HCT116 (cell line): ENCODE measurements at regions not wholly inside any gene's neighbourhood (a gene's known extent, or its start where the extent isn't known, plus 50 kb on each side); places are given as distances from the start of the nearest gene placed in this dataset.

Source experiments
- ATAC-seq: fragments of 200-7000 bp; cut with Tn5 transposase; 2 replicates; pipeline ENCODE4 v1.9.1; 2020; ENCODE audit warnings: mild to moderate bottlenecking, moderate library complexity
- BruUV-seq: library from RNA; stranded (reverse); fragments of 400-500 nt; replicated peaks from 2 replicates; lab custom pipeline; 2021; lab: Mats Ljungman, UMichigan
- CTCF ChIA-PET: fragments of 300-600 bp; sonication (Branson Sonifier 250); formaldehyde crosslinking; loops from one replicate; lab custom pipeline; 2021; ENCODE audit warnings: antibody characterized with exemption; lab: Charles Lee
- POLR2A ChIA-PET: fragments of 300-600, 350-600 bp; sonication (Branson Sonifier 250); formaldehyde crosslinking; loops from one replicate; lab custom pipeline; 2021; ENCODE audit warnings: antibody characterized with exemption; lab: Charles Lee
- RAD21 ChIA-PET, 2 experiments: fragments of 300-600 bp; sonication (Branson Sonifier 250); formaldehyde crosslinking; loops; one replicate each; lab custom pipeline; 2023; ENCODE audit warnings: low total read pairs in 2 of 2; ENCODE audit not compliant: uncharacterized antibody in 2 of 2, unreplicated experiment in 2 of 2, low non-redundant PET in 1 of 2; lab: Charles Lee
- DNase-seq: peaks from one replicate; pipeline ENCODE4 v3.0.0-alpha.2; 2010; ENCODE audit warnings: low read depth, low spot score
- H2AFZ ChIP-seq: fragments of 200-600 bp; shearing (Covaris generic), sonication (generic); 2 replicates; pipeline ENCODE4 v1.6.1; 2017; ENCODE audit warnings: low read depth, mixed run types, mixed read lengths, antibody characterized with exemption, low read length; ENCODE audit not compliant: poor library complexity, severe bottlenecking
- H3K27ac ChIP-seq: 2 replicates; pipeline ENCODE4 v1.5.1; 2012; ENCODE audit warnings: low read depth, low read length
- H3K27me3 ChIP-seq: fragments of 200-600 bp; sonication (generic); 2 replicates; pipeline ENCODE4 v1.6.1; 2016; ENCODE audit warnings: mixed run types, low read length, mixed read lengths; ENCODE audit not compliant: insufficient read depth
- H3K36me3 ChIP-seq, 2 experiments: fragments of 200-500 bp in 1 of 2; fragments of 200-600 bp in 1 of 2; sonication (Bioruptor generic) in 1 of 2; sonication (generic) in 1 of 2; 2 replicates each; pipeline versions ENCODE4 v1.5.1 to v1.6.1; 2014 to 2016; ENCODE audit warnings: low read length in 2 of 2, inconsistent platforms in 1 of 2, mixed read lengths in 1 of 2, mixed run types in 1 of 2; ENCODE audit not compliant: insufficient read depth in 2 of 2, control insufficient read depth in 1 of 2
- H3K4me1 ChIP-seq, 2 experiments: fragments of 200-600 bp in 1 of 2; sonication (generic) in 1 of 2; 2 replicates each; pipeline versions ENCODE4 v1.5.1 to v1.6.1; 2012 to 2017; ENCODE audit warnings: low read length in 2 of 2, inconsistent platforms in 1 of 2, mild to moderate bottlenecking in 1 of 2, mixed read lengths in 1 of 2, mixed run types in 1 of 2, moderate library complexity in 1 of 2; ENCODE audit not compliant: insufficient read depth in 2 of 2, control insufficient read depth in 1 of 2
- H3K4me2 ChIP-seq: fragments of 200-600 bp; sonication (generic); 2 replicates; pipeline ENCODE4 v1.6.1; 2017; ENCODE audit warnings: mixed run types, low read length, mixed read lengths
- H3K4me3 ChIP-seq, 2 experiments: fragments of 200-600 bp in 1 of 2; sonication (generic) in 1 of 2; replicated peaks in 1 of 2; 2 replicates each; pipeline ENCODE4 v1.5.1; 2011 to 2016; ENCODE audit warnings: low read length in 2 of 2, control low read depth in 1 of 2, low read depth in 1 of 2, mild to moderate bottlenecking in 1 of 2, mixed read lengths in 1 of 2, mixed run types in 1 of 2
- H3K79me2 ChIP-seq: fragments of 200-600 bp; sonication (generic); 2 replicates; pipeline ENCODE4 v1.6.1; 2017; ENCODE audit warnings: mild to moderate bottlenecking, mixed run types, low read length, moderate library complexity, mixed read lengths; ENCODE audit not compliant: insufficient read depth
- H3K9ac ChIP-seq: fragments of 200-600 bp; sonication (generic); 2 replicates; pipeline ENCODE4 v1.6.1; 2016; ENCODE audit warnings: low read length, mixed read lengths
- H3K9me2 ChIP-seq: fragments of 200-600 bp; sonication (generic), shearing (Covaris generic); 2 replicates; pipeline ENCODE4 v1.6.1; 2017; ENCODE audit warnings: mixed run types, mild to moderate bottlenecking, moderate library complexity; ENCODE audit not compliant: insufficient read depth
- H3K9me3 ChIP-seq, 2 experiments: fragments of 200-500 bp in 1 of 2; fragments of 200-600 bp in 1 of 2; sonication (Bioruptor generic) in 1 of 2; sonication (generic) in 1 of 2; 2 replicates each; pipeline ENCODE4 v1.6.1; 2014 to 2017; ENCODE audit warnings: low read length in 2 of 2, mixed read lengths in 2 of 2, inconsistent platforms in 1 of 2, low read depth in 1 of 2, mild to moderate bottlenecking in 1 of 2, mixed run types in 1 of 2, moderate library complexity in 1 of 2; ENCODE audit not compliant: control insufficient read depth in 1 of 2, insufficient read depth in 1 of 2
- H4K20me1 ChIP-seq: fragments of 200-600 bp; sonication (generic), shearing (Covaris generic); 2 replicates; pipeline ENCODE4 v1.6.1; 2017; ENCODE audit warnings: mixed run types, mild to moderate bottlenecking, moderate library complexity; ENCODE audit not compliant: insufficient read depth
- CBX3 ChIP-seq: IDR thresholded peaks from 2 replicates; pipeline ENCODE4 v1.6.1; 2012; ENCODE audit warnings: low read depth
- CEBPB ChIP-seq: IDR thresholded peaks from 2 replicates; pipeline ENCODE4 v1.6.1; 2012; ENCODE audit warnings: low read depth
- EGR1 ChIP-seq: IDR thresholded peaks from 2 replicates; pipeline ENCODE4 v1.6.1; 2012; ENCODE audit warnings: low read depth
- POLR2A ChIP-seq: IDR thresholded peaks from 2 replicates; pipeline ENCODE4 v1.7.0; 2011; ENCODE audit warnings: borderline replicate concordance; ENCODE audit not compliant: insufficient read depth, insufficient read length; ENCODE audit errors: extremely low read depth
- intact Hi-C: fragments of 100-400 bp; cut with micrococcal nuclease; formaldehyde crosslinking; loops from 2 replicates; pipeline ENCODE4 v1.10.0; 2022
- TF ChIP-seq, protein P1 (sequence below): IDR thresholded peaks from 2 replicates; pipeline ENCODE4 v1.6.1; 2011; ENCODE audit warnings: mild to moderate bottlenecking, low read length, moderate library complexity; ENCODE audit not compliant: insufficient replicate concordance; ENCODE audit errors: extremely low read depth
- TF ChIP-seq, protein P2 (sequence below): IDR thresholded peaks from 2 replicates; pipeline ENCODE4 v1.6.1; 2012
- TF ChIP-seq, protein P3 (sequence below): IDR thresholded peaks from 2 replicates; pipeline ENCODE4 v1.6.1; 2012; ENCODE audit warnings: low read depth

DNA sequence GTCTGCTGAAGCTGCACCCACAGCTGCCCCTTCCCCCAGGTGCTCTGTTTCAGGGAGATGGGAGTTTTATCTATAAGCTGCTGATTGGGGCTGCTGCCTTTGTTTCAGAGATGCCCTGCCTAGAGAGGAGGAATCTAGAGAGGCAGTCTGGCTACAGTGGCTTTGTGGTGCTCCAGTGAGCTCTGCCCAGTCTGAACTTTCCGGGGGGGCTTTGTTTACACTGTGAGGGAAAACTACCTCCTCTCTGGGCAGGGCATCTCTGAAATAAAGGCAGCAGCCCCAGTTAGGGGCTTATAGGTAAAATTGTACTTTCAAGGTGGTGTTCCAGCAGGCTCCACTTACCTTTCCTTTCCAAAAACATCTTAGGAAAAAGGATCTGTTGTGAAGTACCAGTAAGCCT lies 242.2 kb downstream of the SPRY1 start:
- DNase-seq (no peak), ATAC-seq (no peak)
- no peak overlapping the region for H2AFZ ChIP-seq
- no peaks in the 10 kb centered on the region for H3K79me2 ChIP-seq
- CTCF ChIA-PET, result no interaction called here
- TF ChIP-seq, protein P1, sequence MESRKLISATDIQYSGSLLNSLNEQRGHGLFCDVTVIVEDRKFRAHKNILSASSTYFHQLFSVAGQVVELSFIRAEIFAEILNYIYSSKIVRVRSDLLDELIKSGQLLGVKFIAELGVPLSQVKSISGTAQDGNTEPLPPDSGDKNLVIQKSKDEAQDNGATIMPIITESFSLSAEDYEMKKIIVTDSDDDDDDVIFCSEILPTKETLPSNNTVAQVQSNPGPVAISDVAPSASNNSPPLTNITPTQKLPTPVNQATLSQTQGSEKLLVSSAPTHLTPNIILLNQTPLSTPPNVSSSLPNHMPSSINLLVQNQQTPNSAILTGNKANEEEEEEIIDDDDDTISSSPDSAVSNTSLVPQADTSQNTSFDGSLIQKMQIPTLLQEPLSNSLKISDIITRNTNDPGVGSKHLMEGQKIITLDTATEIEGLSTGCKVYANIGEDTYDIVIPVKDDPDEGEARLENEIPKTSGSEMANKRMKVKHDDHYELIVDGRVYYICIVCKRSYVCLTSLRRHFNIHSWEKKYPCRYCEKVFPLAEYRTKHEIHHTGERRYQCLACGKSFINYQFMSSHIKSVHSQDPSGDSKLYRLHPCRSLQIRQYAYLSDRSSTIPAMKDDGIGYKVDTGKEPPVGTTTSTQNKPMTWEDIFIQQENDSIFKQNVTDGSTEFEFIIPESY, result no peak
- TF ChIP-seq CBX3 (no peak), EGR1 (no peak), CEBPB (no peak), POLR2A (no peak)
- TF ChIP-seq, protein P2, sequence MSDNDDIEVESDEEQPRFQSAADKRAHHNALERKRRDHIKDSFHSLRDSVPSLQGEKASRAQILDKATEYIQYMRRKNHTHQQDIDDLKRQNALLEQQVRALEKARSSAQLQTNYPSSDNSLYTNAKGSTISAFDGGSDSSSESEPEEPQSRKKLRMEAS, result no peak
- TF ChIP-seq, protein P3, sequence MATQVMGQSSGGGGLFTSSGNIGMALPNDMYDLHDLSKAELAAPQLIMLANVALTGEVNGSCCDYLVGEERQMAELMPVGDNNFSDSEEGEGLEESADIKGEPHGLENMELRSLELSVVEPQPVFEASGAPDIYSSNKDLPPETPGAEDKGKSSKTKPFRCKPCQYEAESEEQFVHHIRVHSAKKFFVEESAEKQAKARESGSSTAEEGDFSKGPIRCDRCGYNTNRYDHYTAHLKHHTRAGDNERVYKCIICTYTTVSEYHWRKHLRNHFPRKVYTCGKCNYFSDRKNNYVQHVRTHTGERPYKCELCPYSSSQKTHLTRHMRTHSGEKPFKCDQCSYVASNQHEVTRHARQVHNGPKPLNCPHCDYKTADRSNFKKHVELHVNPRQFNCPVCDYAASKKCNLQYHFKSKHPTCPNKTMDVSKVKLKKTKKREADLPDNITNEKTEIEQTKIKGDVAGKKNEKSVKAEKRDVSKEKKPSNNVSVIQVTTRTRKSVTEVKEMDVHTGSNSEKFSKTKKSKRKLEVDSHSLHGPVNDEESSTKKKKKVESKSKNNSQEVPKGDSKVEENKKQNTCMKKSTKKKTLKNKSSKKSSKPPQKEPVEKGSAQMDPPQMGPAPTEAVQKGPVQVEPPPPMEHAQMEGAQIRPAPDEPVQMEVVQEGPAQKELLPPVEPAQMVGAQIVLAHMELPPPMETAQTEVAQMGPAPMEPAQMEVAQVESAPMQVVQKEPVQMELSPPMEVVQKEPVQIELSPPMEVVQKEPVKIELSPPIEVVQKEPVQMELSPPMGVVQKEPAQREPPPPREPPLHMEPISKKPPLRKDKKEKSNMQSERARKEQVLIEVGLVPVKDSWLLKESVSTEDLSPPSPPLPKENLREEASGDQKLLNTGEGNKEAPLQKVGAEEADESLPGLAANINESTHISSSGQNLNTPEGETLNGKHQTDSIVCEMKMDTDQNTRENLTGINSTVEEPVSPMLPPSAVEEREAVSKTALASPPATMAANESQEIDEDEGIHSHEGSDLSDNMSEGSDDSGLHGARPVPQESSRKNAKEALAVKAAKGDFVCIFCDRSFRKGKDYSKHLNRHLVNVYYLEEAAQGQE, result no peak
- no peak overlapping the region for H3K4me3 ChIP-seq
- H3K4me2 ChIP-seq, result no peak overlapping the region
- H3K36me3 ChIP-seq, result no peaks in the 10 kb centered on the region
- no peaks in the 10 kb centered on the region; the same call in 1 of the 2 replicates for H3K9me2 ChIP-seq
- H3K4me1 ChIP-seq, result no peaks in the 10 kb centered on the region
- intact Hi-C loops, result no loop called here
- no peaks in the 10 kb centered on the region for H3K9me3 ChIP-seq
- H4K20me1 ChIP-seq, result no peaks in the 10 kb centered on the region
- RAD21 ChIA-PET, result no interaction called here
- H3K27me3 ChIP-seq, result no peaks in the 10 kb centered on the region
- BruUV-seq, result no TSS peak
- POLR2A ChIA-PET, result no interaction called here
- H3K27ac ChIP-seq, result no peak overlapping the region
- H3K9ac ChIP-seq, result no peak overlapping the region
